AG10803 (cell line): ENCODE measurements at regions not wholly inside any gene's neighbourhood (a gene's known extent, or its start where the extent isn't known, plus 50 kb on each side); places are given as distances from the start of the nearest gene placed in this dataset.
A peak's percentile ranks its signal among the peaks of the same experiment; 100 is the strongest.

Source experiments
- DNase-seq: peaks from one replicate; pipeline ENCODE4 v3.0.0; 2010; ENCODE audit warnings: low read depth
- H3K4me3 ChIP-seq: 2 replicates; pipeline ENCODE4 v1.5.1; 2011; ENCODE audit warnings: mild to moderate bottlenecking, low read length, control low read depth
- CTCF ChIP-seq: conservative IDR thresholded peaks from 2 replicates; pipeline ENCODE4 v1.5.1; 2011; ENCODE audit warnings: mild to moderate bottlenecking, low read length, control low read depth, inconsistent platforms

- DNase-seq: no peak
- no peak for TF ChIP-seq CTCF
- no peak overlapping the region for H3K4me3 ChIP-seq
These were observed 101.9 kb upstream of the C1orf21 start for GRCh38 chr1:184284900-184285299.

- no peak for DNase-seq
- no peak for TF ChIP-seq CTCF
- H3K4me3 ChIP-seq: no peak overlapping the region
These were observed 101.3 kb upstream of the C1orf21 start for GRCh38 chr1:184285401-184286087.

GRCh38 chr1:184287001-184287400 lies 99.8 kb upstream of the C1orf21 start:
- TF ChIP-seq CTCF: no peak
- peak; percentile 30 for DNase-seq
- no peak overlapping the region for H3K4me3 ChIP-seq

- no peak overlapping the region for H3K4me3 ChIP-seq
- no peak for TF ChIP-seq CTCF
- DNase-seq: no peak
These were observed 96.8 kb upstream of the C1orf21 start for GRCh38 chr1:184289825-184290550.

GRCh38 chr1:184291701-184292100 lies 95.1 kb upstream of the C1orf21 start:
- TF ChIP-seq CTCF: no peak
- no peak overlapping the region for H3K4me3 ChIP-seq
- peak; percentile 33 for DNase-seq

- no peak overlapping the region for H3K4me3 ChIP-seq
- DNase-seq: no peak
- no peak for TF ChIP-seq CTCF
These were observed 94.7 kb upstream of the C1orf21 start for GRCh38 chr1:184292101-184292500.

- no peak for TF ChIP-seq CTCF
- H3K4me3 ChIP-seq: no peak overlapping the region
- no peak for DNase-seq
These were observed 92.7 kb upstream of the C1orf21 start for GRCh38 chr1:184294101-184294500.
